KMS-11 (cell line): ENCODE measurements at regions not wholly inside any gene's neighbourhood (a gene's known extent, or its start where the extent isn't known, plus 50 kb on each side); places are given as distances from the start of the nearest gene placed in this dataset.
"Not testable (repeated sequence)": the region's sequence is repeated elsewhere in the genome, so short reads cannot be mapped to it uniquely, and the experiment has no call there.

Source experiments
- H2AFZ ChIP-seq: fragments of 200-600 bp; sonication (generic); 2 replicates; pipeline ENCODE4 v1.6.1; 2016; ENCODE audit warnings: antibody characterized with exemption, mixed run types, low read depth
- H3K27ac ChIP-seq: fragments of 200-600 bp; sonication (generic); 2 replicates; pipeline ENCODE4 v1.6.1; 2016; ENCODE audit warnings: mild to moderate bottlenecking, mixed run types
- H3K27me3 ChIP-seq: fragments of 200-600 bp; sonication (generic); 2 replicates; pipeline ENCODE4 v1.6.1; 2017; ENCODE audit warnings: mild to moderate bottlenecking, low read depth, mixed run types, moderate library complexity; ENCODE audit not compliant: insufficient read depth
- H3K36me3 ChIP-seq: fragments of 200-600 bp; sonication (generic); 2 replicates; pipeline ENCODE4 v1.6.1; 2017; ENCODE audit warnings: mild to moderate bottlenecking, mixed run types; ENCODE audit not compliant: insufficient read depth
- H3K4me1 ChIP-seq: fragments of 200-600 bp; sonication (generic); 2 replicates; pipeline ENCODE4 v1.6.1; 2016; ENCODE audit warnings: mild to moderate bottlenecking, low read depth, mixed run types; ENCODE audit not compliant: poor library complexity, severe bottlenecking
- H3K4me2 ChIP-seq: fragments of 200-600 bp; sonication (generic); 2 replicates; pipeline ENCODE4 v1.7.0; 2016; ENCODE audit warnings: mild to moderate bottlenecking, mixed run types
- H3K4me3 ChIP-seq: fragments of 200-600 bp; sonication (generic); IDR thresholded peaks from 2 replicates; pipeline ENCODE4 v1.6.1; 2017; ENCODE audit warnings: low read depth, low read length, mixed read lengths; ENCODE audit not compliant: insufficient read depth
- H3K79me2 ChIP-seq: fragments of 200-600 bp; sonication (generic); 2 replicates; pipeline ENCODE4 v1.6.1; 2016; ENCODE audit warnings: low read depth, mixed run types; ENCODE audit not compliant: insufficient read depth
- H3K9ac ChIP-seq: fragments of 200-600 bp; sonication (generic); 2 replicates; pipeline ENCODE4 v1.6.1; 2016; ENCODE audit warnings: mild to moderate bottlenecking, mixed run types
- H4K20me1 ChIP-seq: fragments of 200-600 bp; sonication (generic); 2 replicates; pipeline ENCODE4 v1.6.1; 2016; ENCODE audit warnings: mild to moderate bottlenecking, mixed run types; ENCODE audit not compliant: insufficient read depth
- TF ChIP-seq, protein P1 (sequence below): fragments of 200-600 bp; sonication (generic); conservative IDR thresholded peaks from 2 replicates; pipeline ENCODE4 v1.6.1; 2017; ENCODE audit warnings: low read depth, mild to moderate bottlenecking, antibody characterized with exemption, low read length, moderate library complexity, mixed read lengths

DNA sequence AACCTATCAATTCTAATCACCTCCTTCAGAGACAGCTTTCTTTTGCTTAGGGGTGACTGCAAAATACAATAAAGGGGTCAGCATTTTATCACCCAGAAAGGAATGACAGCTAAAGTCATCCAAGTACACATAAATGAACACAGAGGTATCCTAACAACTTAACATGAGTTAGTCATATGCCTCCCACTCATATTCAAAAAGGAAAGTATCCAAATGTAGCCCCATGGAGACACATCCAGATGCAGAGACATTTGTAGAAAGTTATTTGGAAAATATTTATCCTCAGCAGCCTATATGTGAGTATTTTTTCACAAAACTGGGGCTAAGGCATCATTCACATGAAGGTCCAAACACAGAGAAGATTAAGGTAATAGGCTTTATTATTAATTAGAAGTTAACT is 1579.7 kb upstream of the SLC39A10 start:
- no peak overlapping the region for H2AFZ ChIP-seq
- H3K4me1 ChIP-seq = no peaks in the 10 kb centered on the region
- no peak overlapping the region for H3K4me3 ChIP-seq
- no peaks in the 10 kb centered on the region for H3K36me3 ChIP-seq
- no peaks in the 10 kb centered on the region for H3K79me2 ChIP-seq
- H3K27ac ChIP-seq = no peak overlapping the region
- no peak overlapping the region for H3K9ac ChIP-seq
- no peaks in the 10 kb centered on the region for H4K20me1 ChIP-seq
- no peak overlapping the region for H3K4me2 ChIP-seq
- H3K27me3 ChIP-seq = no peaks in the 10 kb centered on the region
- TF ChIP-seq, protein P1, sequence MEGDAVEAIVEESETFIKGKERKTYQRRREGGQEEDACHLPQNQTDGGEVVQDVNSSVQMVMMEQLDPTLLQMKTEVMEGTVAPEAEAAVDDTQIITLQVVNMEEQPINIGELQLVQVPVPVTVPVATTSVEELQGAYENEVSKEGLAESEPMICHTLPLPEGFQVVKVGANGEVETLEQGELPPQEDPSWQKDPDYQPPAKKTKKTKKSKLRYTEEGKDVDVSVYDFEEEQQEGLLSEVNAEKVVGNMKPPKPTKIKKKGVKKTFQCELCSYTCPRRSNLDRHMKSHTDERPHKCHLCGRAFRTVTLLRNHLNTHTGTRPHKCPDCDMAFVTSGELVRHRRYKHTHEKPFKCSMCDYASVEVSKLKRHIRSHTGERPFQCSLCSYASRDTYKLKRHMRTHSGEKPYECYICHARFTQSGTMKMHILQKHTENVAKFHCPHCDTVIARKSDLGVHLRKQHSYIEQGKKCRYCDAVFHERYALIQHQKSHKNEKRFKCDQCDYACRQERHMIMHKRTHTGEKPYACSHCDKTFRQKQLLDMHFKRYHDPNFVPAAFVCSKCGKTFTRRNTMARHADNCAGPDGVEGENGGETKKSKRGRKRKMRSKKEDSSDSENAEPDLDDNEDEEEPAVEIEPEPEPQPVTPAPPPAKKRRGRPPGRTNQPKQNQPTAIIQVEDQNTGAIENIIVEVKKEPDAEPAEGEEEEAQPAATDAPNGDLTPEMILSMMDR = no peak

DNA sequence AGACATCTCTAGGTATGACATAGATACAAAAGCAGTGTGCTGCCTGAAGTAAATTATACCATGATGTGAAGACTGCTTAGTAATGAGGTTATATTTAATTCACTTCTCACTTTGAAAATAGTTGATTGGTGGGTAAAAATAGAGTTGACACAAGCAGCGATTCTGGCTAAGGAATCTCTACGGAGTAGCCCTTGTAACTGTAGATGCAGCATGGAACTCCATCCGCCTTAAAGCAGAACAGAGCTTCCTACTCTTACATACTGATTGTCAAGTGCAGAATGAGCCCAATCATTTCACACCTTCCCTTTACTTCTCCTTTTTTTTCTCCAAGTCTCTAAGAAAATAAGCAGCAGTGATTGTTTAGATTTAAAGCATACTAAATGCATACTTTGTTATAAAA is 1594.6 kb upstream of the SLC39A10 start:
- H3K4me3 ChIP-seq = no peak overlapping the region
- no peaks in the 10 kb centered on the region for H3K4me1 ChIP-seq
- H4K20me1 ChIP-seq = no peaks in the 10 kb centered on the region
- no peak overlapping the region for H3K9ac ChIP-seq
- no peak overlapping the region for H2AFZ ChIP-seq
- TF ChIP-seq, protein P1 = no peak
- no peaks in the 10 kb centered on the region for H3K79me2 ChIP-seq
- H3K4me2 ChIP-seq = no peak overlapping the region
- H3K27me3 ChIP-seq = no peaks in the 10 kb centered on the region
- H3K36me3 ChIP-seq = no peaks in the 10 kb centered on the region
- H3K27ac ChIP-seq = no peak overlapping the region

DNA sequence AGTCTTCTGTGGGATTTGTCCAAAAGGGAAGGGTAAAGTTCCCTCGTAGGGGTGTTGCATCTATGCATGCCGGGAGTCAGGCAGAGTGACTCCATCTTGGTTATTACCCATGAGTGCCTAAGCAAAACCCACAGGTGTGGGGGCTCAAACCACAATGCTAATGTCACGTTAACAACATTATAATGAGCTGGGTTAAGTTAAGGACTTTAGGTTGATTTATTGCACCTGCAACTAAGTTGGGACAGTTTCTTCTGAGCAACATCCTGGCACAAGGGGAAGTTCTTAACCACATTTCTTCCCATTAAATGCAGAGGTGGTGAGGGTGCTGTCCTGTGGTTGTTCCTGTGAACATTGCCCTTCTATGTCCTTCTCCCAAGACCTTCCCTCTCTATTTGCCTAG is 1596.8 kb upstream of the SLC39A10 start:
- no peak overlapping the region for H3K4me2 ChIP-seq
- H3K4me3 ChIP-seq = no peak overlapping the region
- TF ChIP-seq, protein P1 = no peak
- no peaks in the 10 kb centered on the region for H4K20me1 ChIP-seq
- no peak overlapping the region for H3K27ac ChIP-seq
- no peaks in the 10 kb centered on the region for H3K27me3 ChIP-seq
- no peak overlapping the region for H2AFZ ChIP-seq
- no peaks in the 10 kb centered on the region for H3K79me2 ChIP-seq
- no peaks in the 10 kb centered on the region for H3K4me1 ChIP-seq
- H3K9ac ChIP-seq = no peak overlapping the region
- no peaks in the 10 kb centered on the region for H3K36me3 ChIP-seq

DNA sequence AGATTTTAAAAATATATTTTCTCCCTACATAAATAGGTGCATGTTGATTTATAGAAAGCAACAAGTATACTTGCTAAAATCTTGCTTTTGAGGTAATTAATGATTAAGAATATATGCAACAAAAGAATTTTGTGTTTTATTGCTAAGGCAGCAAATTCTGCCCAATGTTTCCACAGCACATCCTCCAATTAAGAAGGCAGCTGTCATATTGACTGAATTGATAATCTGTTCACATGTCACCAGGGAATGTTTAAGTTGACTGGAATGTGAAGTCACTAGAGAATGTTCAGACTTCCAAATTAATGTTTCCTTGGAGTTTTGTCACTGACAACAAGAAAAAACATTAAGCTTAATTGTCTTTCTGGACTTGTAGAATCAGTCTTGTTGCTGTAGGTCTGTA is 1602.7 kb upstream of the SLC39A10 start:
- Histone ChIP-seq H3K4me2 (no peak overlapping the region), H3K27ac (no peak overlapping the region)
- TF ChIP-seq, protein P1 = no peak

DNA sequence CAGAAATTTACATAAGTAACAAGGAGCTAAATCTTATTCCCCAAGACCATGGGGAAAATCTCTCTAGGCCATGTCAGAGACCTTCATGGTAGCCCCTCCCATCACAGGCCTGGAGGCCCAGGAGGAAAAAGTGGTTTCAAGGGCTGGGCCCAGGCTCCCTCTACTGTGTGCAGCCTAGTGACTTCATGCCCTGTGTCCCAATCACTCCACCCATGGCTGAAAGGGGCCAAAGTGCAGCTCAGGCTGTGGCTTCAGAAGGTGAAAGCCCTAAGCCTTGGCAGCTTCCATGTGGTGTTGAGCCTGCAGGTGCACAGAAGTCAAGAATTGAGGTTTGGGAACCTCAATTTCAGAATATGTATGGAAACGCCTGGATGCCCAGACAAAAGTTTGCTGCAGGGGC is 1612.7 kb upstream of the SLC39A10 start:
- Histone ChIP-seq H3K36me3 (no peaks in the 10 kb centered on the region), H3K9ac (no peak overlapping the region), H4K20me1 (no peaks in the 10 kb centered on the region), H2AFZ (no peak overlapping the region), H3K4me1 (no peaks in the 10 kb centered on the region), H3K27ac (no peak overlapping the region), H3K4me2 (no peak overlapping the region), H3K27me3 (no peaks in the 10 kb centered on the region), H3K4me3 (no peak overlapping the region), H3K79me2 (no peaks in the 10 kb centered on the region)
- TF ChIP-seq, protein P1 = no peak

More for the DNA sequence above, 1602.7 kb upstream of the SLC39A10 start:
- Histone ChIP-seq H4K20me1 (no peaks in the 10 kb centered on the region), H2AFZ (no peak overlapping the region), H3K79me2 (no peaks in the 10 kb centered on the region), H3K27me3 (no peaks in the 10 kb centered on the region), H3K36me3 (no peaks in the 10 kb centered on the region), H3K4me3 (no peak overlapping the region), H3K4me1 (no peaks in the 10 kb centered on the region), H3K9ac (no peak overlapping the region)

DNA sequence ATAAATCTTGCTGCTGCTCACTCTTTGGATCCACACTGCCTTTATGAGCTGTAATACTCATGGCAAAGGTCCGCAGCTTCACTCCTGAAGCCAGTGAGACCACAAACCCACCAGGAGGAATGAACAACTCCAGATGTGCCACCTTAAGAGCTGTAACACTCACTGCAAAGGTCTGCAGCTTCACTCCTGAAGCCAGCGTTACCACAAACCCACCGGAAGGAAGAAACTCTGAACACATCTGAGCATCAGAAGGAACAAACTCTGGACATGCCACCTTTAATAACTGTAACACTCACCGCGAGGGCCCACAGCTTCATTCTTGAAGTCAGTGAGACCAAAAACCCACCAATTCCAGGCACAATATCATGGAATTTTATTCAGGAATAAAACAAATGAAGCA is 1635.9 kb upstream of the SLC39A10 start:
- not testable (repeated sequence) for H2AFZ ChIP-seq, H4K20me1 ChIP-seq, H3K4me3 ChIP-seq, H3K4me1 ChIP-seq, H3K79me2 ChIP-seq, H3K36me3 ChIP-seq, H3K27me3 ChIP-seq, H3K4me2 ChIP-seq, H3K27ac ChIP-seq, H3K9ac ChIP-seq
